Dendritic cell treated with granulocyte-macrophage colony-stimulating factor and Interleukin-4, amounts not matched to agents 40 ng/mL and 50 ng/mL, for 4 days (primary cell): ENCODE measurements at regions not wholly inside any gene's neighbourhood (a gene's known extent, or its start where the extent isn't known, plus 50 kb on each side); places are given as distances from the start of the nearest gene placed in this dataset.

Experiments
- H3K27ac Mint-ChIP-seq: one replicate; pipeline ENCODE4 v1.8.0; 2022; ENCODE audit warnings: mild to moderate bottlenecking, mixed read lengths
- H3K27me3 Mint-ChIP-seq: one replicate; pipeline ENCODE4 v1.8.0; 2022; ENCODE audit warnings: mild to moderate bottlenecking, mixed read lengths
- H3K36me3 Mint-ChIP-seq: one replicate; pipeline ENCODE4 v1.8.0; 2022; ENCODE audit warnings: low read depth, mixed read lengths
- H3K4me1 Mint-ChIP-seq: one replicate; pipeline ENCODE4 v1.8.0; 2022; ENCODE audit warnings: low read depth, mixed read lengths
- H3K4me3 Mint-ChIP-seq: one replicate; pipeline ENCODE4 v1.8.0; 2022; ENCODE audit warnings: mild to moderate bottlenecking, moderate library complexity, mixed read lengths
- H3K9me3 Mint-ChIP-seq: one replicate; pipeline ENCODE4 v1.8.0; 2022; ENCODE audit warnings: mixed read lengths
- intact Hi-C: fragments of 100-400 bp; cut with micrococcal nuclease; formaldehyde crosslinking; loops from one replicate; pipeline ENCODE4 v1.15.0; 2022

DNA sequence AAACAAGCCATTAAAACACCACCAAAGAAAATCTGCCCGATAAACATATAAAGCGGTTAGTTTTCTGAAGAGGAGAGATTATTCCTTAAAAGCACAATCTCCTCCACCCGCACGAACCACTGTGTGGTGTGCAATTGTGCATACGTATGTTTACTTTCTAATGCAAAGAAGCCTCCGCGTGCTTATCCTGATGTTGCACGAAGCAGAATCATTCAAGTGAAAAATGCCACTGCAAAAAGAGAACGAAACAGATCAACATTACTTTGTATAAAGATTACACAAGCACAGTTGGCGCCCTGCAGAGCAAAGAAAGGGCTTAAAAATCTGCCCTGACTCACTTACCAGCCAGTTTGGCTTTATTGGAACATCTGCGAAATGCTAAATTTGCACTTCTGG, 166.8 kb downstream of the ZNF281 start:
- Mint-ChIP-seq H3K9me3 (no peaks in the 10 kb centered on the region), H3K27me3 (no peaks in the 10 kb centered on the region), H3K36me3 (no peaks in the 10 kb centered on the region), H3K4me3 (no peak overlapping the region), H3K27ac (no peak overlapping the region), H3K4me1 (peaks cover 30% of the 10 kb centered on the region)
- intact Hi-C loops: no loop called here

DNA sequence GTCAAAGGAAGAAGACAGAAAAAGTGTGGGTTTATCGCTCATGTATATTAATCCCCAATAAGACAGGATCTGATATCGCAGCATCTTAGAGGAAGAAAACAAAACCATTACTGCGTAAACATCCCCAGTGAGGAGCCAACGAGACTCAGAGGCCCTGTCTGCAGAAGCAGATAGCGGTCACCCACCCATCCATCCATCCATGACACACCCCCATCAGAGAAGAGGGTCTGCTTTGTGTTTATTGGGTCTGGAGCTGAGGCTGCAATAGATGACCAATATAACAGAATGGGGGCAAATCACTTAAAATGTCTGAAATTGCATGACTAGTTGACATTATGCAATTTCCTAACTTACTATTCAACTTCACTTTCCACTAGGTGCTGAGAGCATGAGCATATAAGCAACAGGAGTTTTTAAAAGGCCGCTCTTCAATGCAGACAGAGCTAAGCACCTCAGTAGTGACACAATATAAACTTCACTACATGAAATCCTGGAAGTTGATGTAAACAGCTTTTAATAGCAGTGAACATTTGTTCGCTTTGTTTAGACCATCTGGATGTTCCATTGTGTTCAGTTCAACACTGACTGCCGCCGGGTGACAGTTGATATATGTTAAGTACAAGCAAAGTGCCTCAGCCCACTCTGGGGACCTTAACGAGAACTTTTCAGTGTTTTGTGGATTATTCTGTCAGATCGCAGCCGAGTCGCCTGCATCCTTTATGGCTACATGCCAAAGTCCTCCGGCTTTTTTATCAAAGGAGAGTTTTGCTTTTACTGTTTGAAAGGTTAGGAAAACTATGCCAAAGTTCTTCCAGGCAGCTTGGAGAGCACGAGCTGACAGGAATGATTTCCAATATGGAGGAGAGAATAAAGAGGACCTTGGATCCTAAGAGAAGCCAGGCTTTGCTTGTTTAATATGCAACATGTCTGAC, 167.5 kb downstream of the ZNF281 start:
- no peaks in the 10 kb centered on the region for H3K9me3 Mint-ChIP-seq
- H3K27ac Mint-ChIP-seq: no peak overlapping the region
- H3K4me1 Mint-ChIP-seq: peaks cover 24% of the 10 kb centered on the region
- no peaks in the 10 kb centered on the region for H3K27me3 Mint-ChIP-seq
- intact Hi-C loops: no loop called here
- no peak overlapping the region for H3K4me3 Mint-ChIP-seq
- no peaks in the 10 kb centered on the region for H3K36me3 Mint-ChIP-seq

DNA sequence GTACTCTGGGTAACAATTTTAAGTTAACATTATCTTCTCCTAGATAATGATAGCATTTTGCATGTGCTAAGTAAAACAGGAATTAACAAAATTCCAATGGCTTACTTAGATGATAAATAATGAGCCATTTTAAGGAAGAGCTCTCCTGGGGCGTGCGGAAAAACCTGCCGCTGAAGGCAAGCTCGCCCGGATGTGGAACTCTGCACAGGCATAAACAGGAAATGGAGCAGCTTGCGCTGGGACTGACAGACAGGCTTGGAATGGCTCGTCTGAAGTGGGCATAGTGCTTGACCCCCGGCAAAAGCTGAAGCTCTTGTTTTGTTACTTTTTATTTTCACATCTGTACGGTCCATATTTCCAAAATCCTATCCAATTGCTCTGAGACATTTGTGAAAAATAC, 169.2 kb downstream of the ZNF281 start:
- no peak overlapping the region for H3K4me3 Mint-ChIP-seq
- no peaks in the 10 kb centered on the region for H3K9me3 Mint-ChIP-seq
- intact Hi-C loops: no loop called here
- peaks cover 21% of the 10 kb centered on the region for H3K4me1 Mint-ChIP-seq
- no peaks in the 10 kb centered on the region for H3K36me3 Mint-ChIP-seq
- H3K27ac Mint-ChIP-seq: no peak overlapping the region
- H3K27me3 Mint-ChIP-seq: no peaks in the 10 kb centered on the region

DNA sequence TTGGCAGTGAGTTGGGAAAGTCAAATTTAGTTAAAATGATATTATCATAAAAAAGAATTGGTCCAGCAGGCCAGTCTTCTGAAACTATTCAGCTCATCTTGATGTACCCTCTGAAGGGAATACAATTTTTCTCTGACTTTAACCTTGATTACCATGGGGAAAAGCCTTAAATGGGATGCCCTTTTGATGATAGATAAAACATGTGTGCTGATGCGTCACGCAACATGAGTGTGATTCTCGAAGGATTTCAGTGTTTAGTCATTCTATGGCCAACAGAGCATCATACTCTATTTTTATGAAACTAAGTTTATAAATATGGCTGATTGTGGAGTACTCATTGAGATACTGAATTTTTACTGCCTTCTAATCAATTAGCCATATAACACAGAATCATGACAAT, 171.5 kb downstream of the ZNF281 start:
- H3K9me3 Mint-ChIP-seq: no peaks in the 10 kb centered on the region
- peaks cover 21% of the 10 kb centered on the region for H3K4me1 Mint-ChIP-seq
- H3K27me3 Mint-ChIP-seq: no peaks in the 10 kb centered on the region
- no peak overlapping the region for H3K4me3 Mint-ChIP-seq
- intact Hi-C loops: loop anchor here (1.0 kb wide), 1 partner anchor 8 kb away; no protein-coding TSS in a partner anchor
- H3K36me3 Mint-ChIP-seq: no peaks in the 10 kb centered on the region
- no peak overlapping the region for H3K27ac Mint-ChIP-seq

DNA sequence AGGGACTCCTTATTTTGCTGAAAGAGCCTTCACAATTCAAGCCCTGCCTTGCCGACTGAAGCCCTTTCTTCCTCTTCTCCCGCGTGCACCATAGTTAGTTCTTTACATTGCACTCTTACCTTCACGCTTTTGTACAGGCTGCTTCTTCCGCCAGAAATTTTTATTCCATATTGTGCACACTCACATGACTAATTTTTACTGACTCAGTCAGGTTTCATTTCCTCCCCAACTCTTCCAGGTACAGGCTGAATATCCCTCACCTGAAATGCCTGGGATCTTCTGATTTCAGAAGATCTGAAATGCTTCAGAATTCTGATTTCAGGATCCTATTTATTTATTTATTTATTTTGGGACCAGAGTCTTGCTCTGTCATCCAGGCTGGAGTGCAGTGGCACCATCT, 172.8 kb downstream of the ZNF281 start:
- no peak overlapping the region for H3K27ac Mint-ChIP-seq
- H3K4me3 Mint-ChIP-seq: no peak overlapping the region
- no peaks in the 10 kb centered on the region for H3K9me3 Mint-ChIP-seq
- H3K4me1 Mint-ChIP-seq: peaks cover 18% of the 10 kb centered on the region
- H3K36me3 Mint-ChIP-seq: no peaks in the 10 kb centered on the region
- H3K27me3 Mint-ChIP-seq: no peaks in the 10 kb centered on the region
- intact Hi-C loops: no loop called here

DNA sequence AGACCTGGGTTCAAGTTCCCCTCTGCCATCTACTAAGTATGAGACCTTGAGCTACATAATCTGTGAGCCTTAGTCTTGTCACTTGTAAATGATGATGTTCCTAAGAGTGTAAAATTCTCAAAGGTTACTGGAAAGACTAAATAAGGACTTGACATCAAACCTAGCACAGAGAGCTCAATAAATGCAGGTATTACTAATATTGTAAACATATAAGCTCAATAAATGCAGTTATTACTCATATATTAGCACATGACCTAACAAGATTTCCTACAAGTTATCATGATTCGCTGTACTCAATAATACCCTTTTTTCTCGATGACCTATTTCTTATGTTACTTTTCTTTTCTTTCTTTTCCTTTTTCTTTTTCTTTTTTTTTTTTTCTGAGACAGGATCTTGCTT, 174.9 kb downstream of the ZNF281 start:
- Mint-ChIP-seq H3K4me3 (no peak overlapping the region), H3K27me3 (no peaks in the 10 kb centered on the region), H3K4me1 (peaks cover 6% of the 10 kb centered on the region)

DNA sequence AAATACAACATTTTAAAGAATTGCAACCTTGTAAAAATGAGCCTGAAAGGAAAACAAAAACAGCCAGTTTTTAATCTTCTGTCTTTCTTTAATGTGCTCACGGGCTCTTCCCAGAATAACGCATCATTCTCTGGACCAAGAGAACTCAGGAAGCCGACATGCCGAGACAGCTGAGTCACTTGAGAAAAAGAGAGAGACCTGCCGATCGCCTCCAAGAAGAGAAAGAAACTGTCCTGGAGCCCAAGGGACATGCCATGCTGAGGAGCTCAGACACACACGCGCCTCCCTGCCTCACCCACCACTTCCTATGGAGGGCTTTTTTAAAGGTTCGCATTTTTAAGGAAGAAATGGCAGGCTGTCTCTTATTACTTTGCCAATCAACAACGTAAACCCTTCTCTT, 176.4 kb downstream of the ZNF281 start:
- H3K9me3 Mint-ChIP-seq: no peaks in the 10 kb centered on the region
- intact Hi-C loops: no loop called here
- no peak overlapping the region for H3K4me3 Mint-ChIP-seq
- no peaks in the 10 kb centered on the region for H3K27me3 Mint-ChIP-seq
- no peaks in the 10 kb centered on the region for H3K36me3 Mint-ChIP-seq
- H3K4me1 Mint-ChIP-seq: peaks cover 6% of the 10 kb centered on the region
- no peak overlapping the region for H3K27ac Mint-ChIP-seq

More for the DNA sequence above, 174.9 kb downstream of the ZNF281 start:
- no peaks in the 10 kb centered on the region for H3K9me3 Mint-ChIP-seq
- H3K36me3 Mint-ChIP-seq: no peaks in the 10 kb centered on the region
- intact Hi-C loops: no loop called here
- no peak overlapping the region for H3K27ac Mint-ChIP-seq

DNA sequence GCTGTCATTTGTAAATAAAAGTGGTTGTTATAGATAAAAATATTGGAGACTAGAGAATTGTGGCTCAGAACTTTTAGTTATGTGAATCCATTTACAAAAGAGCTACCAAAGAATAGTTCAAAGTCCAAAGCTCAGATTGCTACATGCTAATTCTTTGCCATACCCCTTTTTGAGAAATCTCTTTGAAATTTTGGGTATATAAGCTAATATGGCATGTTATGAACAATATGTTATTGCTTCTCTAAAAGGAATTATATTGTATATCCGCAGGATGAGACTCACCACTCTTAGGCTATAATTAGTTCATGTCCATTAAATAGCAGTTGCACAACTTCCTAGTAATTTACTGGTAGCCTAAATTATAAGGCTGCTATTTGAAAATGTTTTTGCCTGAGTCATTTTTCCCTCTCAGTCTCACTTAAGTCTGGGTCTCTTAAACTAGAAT, 178.0 kb downstream of the ZNF281 start:
- H3K4me3 Mint-ChIP-seq: no peak overlapping the region

DNA sequence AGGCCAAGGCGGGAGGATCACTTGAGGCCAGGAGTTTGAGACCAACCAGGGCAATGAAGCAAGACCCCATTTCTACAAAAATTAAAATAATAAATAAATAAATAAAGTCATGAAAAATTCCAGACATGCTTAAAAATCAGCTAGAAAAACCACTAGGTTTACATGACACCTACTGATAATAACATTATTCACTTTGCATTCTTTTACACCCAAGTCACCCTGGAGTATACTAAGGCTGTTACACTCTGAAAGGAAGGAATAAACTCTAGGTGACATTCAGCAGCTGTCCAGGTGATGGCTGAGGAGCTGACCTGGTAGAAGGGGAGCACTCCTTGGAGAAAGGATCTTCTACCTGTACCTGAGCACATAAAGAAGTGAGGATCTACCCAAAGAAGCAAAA, 179.2 kb downstream of the ZNF281 start:
- Mint-ChIP-seq H3K27ac (no peak overlapping the region), H3K4me1 (peaks cover 20% of the 10 kb centered on the region), H3K9me3 (no peaks in the 10 kb centered on the region), H3K36me3 (no peaks in the 10 kb centered on the region), H3K4me3 (no peak overlapping the region), H3K27me3 (peaks cover 3% of the 10 kb centered on the region)
- intact Hi-C loops: no loop called here

More for the DNA sequence above, 178.0 kb downstream of the ZNF281 start:
- intact Hi-C loops: no loop called here
- no peaks in the 10 kb centered on the region for H3K36me3 Mint-ChIP-seq
- H3K27ac Mint-ChIP-seq: no peak overlapping the region
- H3K4me1 Mint-ChIP-seq: peaks cover 8% of the 10 kb centered on the region
- peaks cover 2% of the 10 kb centered on the region for H3K27me3 Mint-ChIP-seq
- no peaks in the 10 kb centered on the region for H3K9me3 Mint-ChIP-seq

DNA sequence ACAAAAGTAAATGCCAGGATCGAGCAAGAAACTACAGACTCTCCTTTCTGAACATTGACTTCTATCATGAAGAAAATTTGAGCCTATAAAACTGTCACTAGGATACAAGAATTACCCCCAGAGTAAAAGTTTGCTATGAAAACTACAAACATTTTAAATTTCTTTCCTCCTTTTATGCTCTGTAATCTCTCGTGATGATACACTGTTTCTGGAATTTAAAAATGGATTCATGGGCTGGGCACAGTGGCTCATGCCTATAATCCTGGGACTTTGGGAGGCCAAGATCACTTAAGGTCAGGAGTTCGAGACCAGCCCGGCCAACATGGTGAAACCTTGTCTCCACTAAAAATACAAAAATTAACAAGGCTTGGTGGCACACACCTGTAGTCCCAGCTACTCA, 181.3 kb downstream of the ZNF281 start:
- Mint-ChIP-seq H3K4me1 (peaks cover 23% of the 10 kb centered on the region), H3K9me3 (no peaks in the 10 kb centered on the region), H3K27me3 (peaks cover 3% of the 10 kb centered on the region), H3K36me3 (no peaks in the 10 kb centered on the region), H3K27ac (no peak overlapping the region), H3K4me3 (no peak overlapping the region)
- intact Hi-C loops: no loop called here

DNA sequence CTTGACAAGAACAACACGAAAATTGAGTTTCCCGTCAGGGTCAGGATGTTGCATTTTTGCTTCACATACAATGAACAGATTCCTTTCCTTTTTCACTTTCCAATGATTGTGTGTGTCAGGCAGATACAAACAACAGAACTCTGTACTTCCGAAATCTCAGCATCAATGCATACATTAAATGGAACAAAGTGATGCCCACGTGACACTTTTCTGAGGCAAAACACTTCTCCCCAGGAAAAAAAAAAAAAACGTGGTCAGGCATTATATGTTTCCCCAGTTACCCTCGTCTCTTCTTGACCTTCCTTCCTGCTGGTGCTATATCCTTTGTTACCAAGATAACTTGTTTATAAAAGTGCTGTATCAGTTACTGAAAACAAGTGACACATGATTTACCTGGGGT, 181.8 kb downstream of the ZNF281 start:
- no peak overlapping the region for H3K27ac Mint-ChIP-seq
- no peak overlapping the region for H3K4me3 Mint-ChIP-seq
- peaks cover 3% of the 10 kb centered on the region for H3K27me3 Mint-ChIP-seq
- H3K36me3 Mint-ChIP-seq: no peaks in the 10 kb centered on the region
- peaks cover 21% of the 10 kb centered on the region for H3K4me1 Mint-ChIP-seq
- intact Hi-C loops: no loop called here
- no peaks in the 10 kb centered on the region for H3K9me3 Mint-ChIP-seq
